ENCODE measurements at regions not wholly inside any gene's neighbourhood (a gene's known extent, or its start where the extent isn't known, plus 50 kb on each side); places are given as distances from the start of the nearest gene placed in this dataset.

GRCh38 chr6:18829272-18829870, 442.2 kb downstream of the RNF144B start:
- no peak overlapping the region for H3K27ac Mint-ChIP-seq
- no peaks in the 10 kb centered on the region for H3K27me3 Mint-ChIP-seq
- H3K4me3 Mint-ChIP-seq: no peak overlapping the region
- no peak for DNase-seq
- H3K4me1 Mint-ChIP-seq: no peaks in the 10 kb centered on the region
- H3K9me3 Mint-ChIP-seq: peaks cover 13% of the 10 kb centered on the region
- CTCF ChIA-PET: no interaction called here
- H3K36me3 Mint-ChIP-seq: no peaks in the 10 kb centered on the region

- no peaks in the 10 kb centered on the region for H3K4me1 Mint-ChIP-seq
- no peak for DNase-seq
- H3K27ac Mint-ChIP-seq: no peak overlapping the region
- H3K27me3 Mint-ChIP-seq: no peaks in the 10 kb centered on the region
- peaks cover 7% of the 10 kb centered on the region for H3K9me3 Mint-ChIP-seq
- no peaks in the 10 kb centered on the region for H3K36me3 Mint-ChIP-seq
- CTCF ChIA-PET: no interaction called here
- no peak overlapping the region for H3K4me3 Mint-ChIP-seq
These were observed 448.8 kb downstream of the RNF144B start for GRCh38 chr6:18835976-18836375.

GRCh38 chr6:18837013-18837412, 449.9 kb downstream of the RNF144B start:
- no peak for DNase-seq
- Mint-ChIP-seq H3K27me3 (no peaks in the 10 kb centered on the region), H3K27ac (no peak overlapping the region)

DNA sequence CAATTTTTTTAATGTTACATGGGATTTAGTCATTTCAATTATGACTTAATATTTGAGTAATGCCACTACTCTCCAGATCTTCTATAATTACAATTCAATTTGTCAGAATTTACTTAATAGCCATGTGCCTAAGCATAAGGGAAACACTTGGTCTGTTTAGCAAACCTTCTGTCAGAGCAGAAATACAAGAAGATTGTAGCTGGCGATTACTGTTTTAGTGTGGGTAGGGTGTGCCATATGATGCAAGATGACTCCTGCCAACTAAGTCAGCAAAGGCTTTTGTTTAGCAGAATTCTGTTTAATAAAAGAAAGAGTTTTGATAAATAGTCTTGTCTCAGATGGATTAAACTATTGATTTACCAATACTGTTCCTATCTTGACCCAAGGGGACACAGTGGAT, 455.4 kb downstream of the RNF144B start:
- no peaks in the 10 kb centered on the region for H3K4me1 Mint-ChIP-seq
- no peaks in the 10 kb centered on the region for H3K27me3 Mint-ChIP-seq
- H3K27ac Mint-ChIP-seq: no peak overlapping the region
- no peak for DNase-seq
- H3K4me3 Mint-ChIP-seq: no peak overlapping the region
- H3K9me3 Mint-ChIP-seq: peaks cover 8% of the 10 kb centered on the region
- H3K36me3 Mint-ChIP-seq: no peaks in the 10 kb centered on the region
- CTCF ChIA-PET: no interaction called here

More at GRCh38 chr6:18837013-18837412, 449.9 kb downstream of the RNF144B start:
- H3K9me3 Mint-ChIP-seq: peaks cover 9% of the 10 kb centered on the region
- no peaks in the 10 kb centered on the region for H3K4me1 Mint-ChIP-seq
- no peak overlapping the region for H3K4me3 Mint-ChIP-seq
- CTCF ChIA-PET: no interaction called here
- no peaks in the 10 kb centered on the region for H3K36me3 Mint-ChIP-seq

GRCh38 chr6:18845896-18846295, 458.7 kb downstream of the RNF144B start:
- no peak overlapping the region for H3K27ac Mint-ChIP-seq
- CTCF ChIA-PET: no interaction called here
- H3K27me3 Mint-ChIP-seq: no peaks in the 10 kb centered on the region
- DNase-seq: no peak
- no peaks in the 10 kb centered on the region for H3K36me3 Mint-ChIP-seq
- no peaks in the 10 kb centered on the region for H3K4me1 Mint-ChIP-seq
- H3K4me3 Mint-ChIP-seq: no peak overlapping the region
- H3K9me3 Mint-ChIP-seq: peaks cover 10% of the 10 kb centered on the region

- Mint-ChIP-seq H3K4me1 (no peaks in the 10 kb centered on the region), H3K9me3 (peaks cover 10% of the 10 kb centered on the region), H3K36me3 (no peaks in the 10 kb centered on the region), H3K4me3 (no peak overlapping the region), H3K27ac (no peak overlapping the region), H3K27me3 (no peaks in the 10 kb centered on the region)
- CTCF ChIA-PET: no interaction called here
- DNase-seq: no peak
These were observed 459.2 kb downstream of the RNF144B start for GRCh38 chr6:18846327-18846726.

DNA sequence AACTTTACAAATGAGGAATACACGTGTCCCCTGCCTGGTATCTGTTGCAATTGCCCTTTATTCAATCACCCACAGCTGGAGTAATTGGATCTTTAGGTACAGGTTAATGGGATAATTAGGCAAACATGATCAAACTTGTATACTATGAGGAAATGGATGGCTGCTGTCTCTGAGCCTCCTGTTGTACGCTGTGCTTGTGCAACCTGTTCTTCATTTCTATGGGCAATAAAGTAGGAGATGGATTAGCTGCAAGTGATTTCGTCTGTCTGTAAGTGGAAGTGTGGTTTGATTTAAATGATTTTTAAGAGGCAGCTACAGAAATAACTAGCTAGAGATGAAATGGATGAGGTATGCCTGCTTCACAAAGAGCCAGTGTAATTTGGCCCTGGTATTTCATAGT, 474.1 kb downstream of the RNF144B start:
- Mint-ChIP-seq H3K36me3 (no peaks in the 10 kb centered on the region), H3K4me3 (no peak overlapping the region), H3K27me3 (no peaks in the 10 kb centered on the region), H3K27ac (no peak overlapping the region), H3K4me1 (no peaks in the 10 kb centered on the region), H3K9me3 (peaks cover 9% of the 10 kb centered on the region)
- DNase-seq: no peak
- CTCF ChIA-PET: no interaction called here

- Mint-ChIP-seq H3K4me1 (no peaks in the 10 kb centered on the region), H3K36me3 (no peaks in the 10 kb centered on the region), H3K4me3 (no peak overlapping the region), H3K27me3 (no peaks in the 10 kb centered on the region), H3K27ac (no peak overlapping the region), H3K9me3 (peaks cover 2% of the 10 kb centered on the region)
- CTCF ChIA-PET: no interaction called here
- DNase-seq: no peak
These were observed 496.1 kb downstream of the RNF144B start for GRCh38 chr6:18883268-18883667.

DNA sequence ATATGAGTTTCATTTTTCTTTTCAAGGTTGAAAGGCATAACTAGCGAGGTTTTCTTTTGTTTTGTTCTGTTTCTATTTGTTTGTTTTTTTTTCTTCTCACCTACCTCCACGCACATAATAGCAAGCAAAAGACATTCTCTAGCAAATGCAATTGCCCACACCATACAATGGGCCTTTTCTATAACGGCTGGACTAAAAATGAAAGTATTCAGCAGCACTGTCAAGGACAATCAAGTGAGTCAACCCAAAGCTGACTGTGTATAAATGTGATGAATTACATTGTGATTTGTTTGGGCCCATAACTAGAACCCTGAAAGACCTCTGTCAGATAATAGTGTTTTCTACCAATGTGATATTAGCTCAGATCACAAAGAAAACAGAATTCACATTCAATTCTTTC, 496.7 kb downstream of the RNF144B start:
- Mint-ChIP-seq H3K9me3 (peaks cover 2% of the 10 kb centered on the region), H3K4me1 (no peaks in the 10 kb centered on the region), H3K27me3 (no peaks in the 10 kb centered on the region), H3K36me3 (no peaks in the 10 kb centered on the region), H3K4me3 (no peak overlapping the region), H3K27ac (no peak overlapping the region)
- CTCF ChIA-PET: no interaction called here
- DNase-seq: no peak

DNA sequence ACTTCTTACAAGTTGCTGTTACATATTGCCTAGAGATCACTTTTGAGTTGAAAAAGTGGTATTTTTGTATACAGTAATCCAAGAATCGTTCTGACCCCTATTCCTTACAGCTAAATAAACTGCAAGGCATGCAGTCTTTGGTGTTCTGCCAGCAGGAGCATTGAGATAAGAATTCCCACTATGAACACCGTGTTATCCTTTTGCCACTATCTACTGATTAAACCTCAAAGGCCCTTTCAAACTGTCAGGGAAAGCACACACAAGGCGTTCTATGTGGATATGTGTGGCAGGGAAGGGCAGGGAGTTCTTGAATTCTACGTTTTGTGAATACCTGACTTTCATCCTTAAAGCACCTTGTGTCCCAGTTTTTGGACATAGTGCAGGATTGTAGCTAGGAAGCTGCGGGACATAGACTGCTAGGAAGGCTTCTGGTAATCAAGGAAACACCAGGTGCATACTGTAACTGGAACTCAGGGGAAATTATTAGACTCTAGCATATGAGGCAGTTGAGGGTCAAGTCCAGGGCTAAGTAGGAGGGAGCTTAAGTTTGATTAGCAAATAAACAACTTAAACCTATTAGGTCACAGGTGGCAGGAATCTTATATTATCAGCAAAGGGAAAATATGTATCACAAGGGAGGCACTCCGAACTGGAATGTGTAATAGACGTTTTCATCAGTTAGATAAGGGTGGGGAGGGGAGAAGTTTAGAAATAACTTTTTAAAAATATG, 506.6 kb downstream of the RNF144B start:
- H3K27ac Mint-ChIP-seq: no peak overlapping the region
- CTCF ChIA-PET: no interaction called here
- H3K27me3 Mint-ChIP-seq: no peaks in the 10 kb centered on the region
- H3K9me3 Mint-ChIP-seq: peaks cover 1% of the 10 kb centered on the region
- no peak overlapping the region for H3K4me3 Mint-ChIP-seq
- no peaks in the 10 kb centered on the region for H3K4me1 Mint-ChIP-seq
- no peaks in the 10 kb centered on the region for H3K36me3 Mint-ChIP-seq
- no peak for DNase-seq

GRCh38 chr6:18897350-18897749, 510.2 kb downstream of the RNF144B start:
- DNase-seq: no peak
- no peak overlapping the region for H3K27ac Mint-ChIP-seq
- no peaks in the 10 kb centered on the region for H3K4me1 Mint-ChIP-seq
- no peak overlapping the region for H3K4me3 Mint-ChIP-seq
- CTCF ChIA-PET: no interaction called here
- no peaks in the 10 kb centered on the region for H3K36me3 Mint-ChIP-seq
- peaks cover 1% of the 10 kb centered on the region for H3K9me3 Mint-ChIP-seq
- H3K27me3 Mint-ChIP-seq: no peaks in the 10 kb centered on the region

DNA sequence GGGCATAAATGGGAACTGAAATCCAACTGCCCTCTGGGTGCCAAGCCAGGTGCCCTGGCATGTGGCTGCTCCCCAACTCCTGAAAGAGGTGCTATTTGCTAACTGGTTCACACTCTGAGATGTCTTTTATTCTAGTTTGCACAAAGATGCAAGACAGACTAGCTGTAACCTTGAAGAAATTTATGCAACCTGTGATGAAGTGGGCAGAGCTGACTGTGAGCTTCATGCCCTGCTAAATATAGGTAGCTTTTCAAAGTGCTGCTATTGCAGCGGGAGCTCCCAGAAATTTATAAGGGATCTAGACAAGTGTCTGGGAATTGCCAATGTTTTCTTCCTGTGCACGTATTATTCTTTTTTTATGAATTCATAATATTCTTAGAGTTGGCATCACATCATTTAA, 517.5 kb downstream of the RNF144B start:
- H3K27ac Mint-ChIP-seq: no peak overlapping the region
- DNase-seq: no peak
- CTCF ChIA-PET: no interaction called here
- no peaks in the 10 kb centered on the region for H3K9me3 Mint-ChIP-seq
- no peaks in the 10 kb centered on the region for H3K4me1 Mint-ChIP-seq
- H3K4me3 Mint-ChIP-seq: no peak overlapping the region
- no peaks in the 10 kb centered on the region for H3K36me3 Mint-ChIP-seq
- H3K27me3 Mint-ChIP-seq: no peaks in the 10 kb centered on the region

- H3K4me3 Mint-ChIP-seq: no peak overlapping the region
- CTCF ChIA-PET: no interaction called here
These were observed 533.6 kb downstream of the RNF144B start for GRCh38 chr6:18920701-18921100.

DNA sequence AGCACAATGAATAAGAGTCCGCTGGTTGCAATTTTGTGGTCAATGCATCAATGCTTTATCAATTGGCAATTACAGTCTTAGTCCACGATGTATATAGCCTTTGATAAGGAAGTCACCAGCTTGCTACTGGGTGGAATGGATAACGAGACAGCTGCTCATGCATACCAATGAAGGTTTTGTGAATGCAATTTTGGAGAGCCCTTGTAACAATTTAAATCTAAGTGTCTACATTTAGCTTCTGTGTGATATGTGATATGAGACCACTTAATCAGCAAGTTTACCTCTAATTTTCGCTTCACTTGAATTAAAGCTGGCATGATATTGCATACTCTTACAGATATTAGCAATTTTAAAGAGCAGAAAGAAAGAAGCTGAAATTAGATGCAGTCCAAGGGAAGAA, 543.9 kb downstream of the RNF144B start:
- H3K36me3 Mint-ChIP-seq: no peaks in the 10 kb centered on the region
- no peak for DNase-seq

More at GRCh38 chr6:18920701-18921100, 533.6 kb downstream of the RNF144B start:
- Mint-ChIP-seq H3K4me1 (no peaks in the 10 kb centered on the region), H3K27ac (no peak overlapping the region), H3K36me3 (no peaks in the 10 kb centered on the region), H3K27me3 (no peaks in the 10 kb centered on the region), H3K9me3 (no peaks in the 10 kb centered on the region)
- no peak for DNase-seq

GRCh38 chr6:18958146-18958545, 571.0 kb downstream of the RNF144B start:
- Mint-ChIP-seq H3K4me3 (no peak overlapping the region), H3K4me1 (no peaks in the 10 kb centered on the region), H3K9me3 (peaks cover 7% of the 10 kb centered on the region), H3K36me3 (no peaks in the 10 kb centered on the region), H3K27me3 (no peaks in the 10 kb centered on the region), H3K27ac (no peak overlapping the region)
- DNase-seq: no peak
- CTCF ChIA-PET: no interaction called here

More for the DNA sequence above, 543.9 kb downstream of the RNF144B start:
- Mint-ChIP-seq H3K27ac (no peak overlapping the region), H3K9me3 (peaks cover 4% of the 10 kb centered on the region), H3K4me1 (no peaks in the 10 kb centered on the region), H3K4me3 (no peak overlapping the region), H3K27me3 (no peaks in the 10 kb centered on the region)
- CTCF ChIA-PET: no interaction called here
